Muscle layer of colon (tissue), 2 donors: ENCODE measurements at regions not wholly inside any gene's neighbourhood (a gene's known extent, or its start where the extent isn't known, plus 50 kb on each side); places are given as distances from the start of the nearest gene placed in this dataset.

ENCODE experiments used
- H3K27ac ChIP-seq: one replicate; pipeline ENCODE4 v1.7.0; 2013; ENCODE audit warnings: low read depth, mild to moderate bottlenecking, low read length, moderate library complexity
- H3K27me3 ChIP-seq, 2 donors: one replicate each; pipeline ENCODE4 v1.7.0; 2013; ENCODE audit warnings: low read length in 2 of 2, mild to moderate bottlenecking in 2 of 2; ENCODE audit not compliant: insufficient read depth in 2 of 2, control insufficient read depth in 1 of 2
- H3K36me3 ChIP-seq: one replicate; pipeline ENCODE4 v1.7.0; 2013; ENCODE audit warnings: mild to moderate bottlenecking, low read length; ENCODE audit not compliant: insufficient read depth
- H3K4me1 ChIP-seq: one replicate; pipeline ENCODE4 v1.7.0; 2013; ENCODE audit warnings: mild to moderate bottlenecking, low read length; ENCODE audit not compliant: insufficient read depth
- H3K4me3 ChIP-seq, 2 donors: one replicate each; pipeline ENCODE4 v1.7.0; 2013; ENCODE audit warnings: low read length in 2 of 2, low read depth in 1 of 2, mild to moderate bottlenecking in 1 of 2, moderate library complexity in 1 of 2
- H3K9ac ChIP-seq: one replicate; pipeline ENCODE4 v1.7.0; 2013; ENCODE audit warnings: low read length
- H3K9me3 ChIP-seq: one replicate; pipeline ENCODE4 v1.7.0; 2013; ENCODE audit warnings: mild to moderate bottlenecking, low read length
- donor health status: abdominal sarcoma.
- donor health status: Adenocarcinoma of cecum.

GRCh38 chr2:177015356-177015923 is 197.2 kb upstream of the HNRNPA3 start:
- Histone ChIP-seq H3K9me3 (no peaks in the 10 kb centered on the region), H3K4me3 (no peak overlapping the region), H3K27ac (no peak overlapping the region)

DNA sequence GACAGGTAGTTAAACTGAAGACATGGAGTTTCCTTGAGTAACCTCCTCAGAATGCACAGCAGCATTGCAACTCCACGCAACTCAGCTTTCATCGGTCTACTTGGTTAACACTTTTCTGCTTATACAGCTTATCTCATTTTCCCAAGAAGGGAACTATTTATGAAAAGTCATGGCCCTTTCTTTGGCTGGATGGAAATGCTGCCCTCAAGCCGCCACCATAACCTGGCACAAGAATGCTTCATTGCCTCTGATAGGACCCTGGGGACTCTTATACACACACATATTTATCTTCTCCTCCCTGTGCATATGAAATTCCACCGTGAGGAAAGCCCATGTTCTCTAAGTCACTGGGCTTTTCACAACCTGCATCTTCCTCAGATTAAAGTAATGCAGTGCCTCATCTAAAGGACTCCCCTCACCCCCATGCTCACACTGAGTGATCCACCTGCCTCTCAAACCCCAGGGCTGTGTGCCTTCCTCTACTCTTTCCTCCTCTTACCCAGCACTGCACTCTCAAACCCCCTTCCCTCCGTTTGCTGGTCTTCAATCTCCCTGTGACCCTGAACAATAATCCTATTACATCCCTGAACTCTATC is 192.0 kb upstream of the HNRNPA3 start:
- Histone ChIP-seq H3K4me1 (no peaks in the 10 kb centered on the region), H3K4me3 (no peak overlapping the region), H3K9me3 (no peaks in the 10 kb centered on the region), H3K27ac (no peak overlapping the region), H3K36me3 (no peaks in the 10 kb centered on the region), H3K27me3 (no peaks in the 10 kb centered on the region), H3K9ac (no peak overlapping the region)

More at GRCh38 chr2:177015356-177015923, 197.2 kb upstream of the HNRNPA3 start:
- Histone ChIP-seq H3K4me1 (peaks cover 7% of the 10 kb centered on the region), H3K27me3 (no peaks in the 10 kb centered on the region), H3K36me3 (no peaks in the 10 kb centered on the region), H3K9ac (no peak overlapping the region)

GRCh38 chr2:177021706-177022343 is 190.8 kb upstream of the HNRNPA3 start:
- Histone ChIP-seq H3K4me1 (no peaks in the 10 kb centered on the region), H3K36me3 (no peaks in the 10 kb centered on the region), H3K27me3 (no peaks in the 10 kb centered on the region), H3K4me3 (no peak overlapping the region), H3K9me3 (no peaks in the 10 kb centered on the region), H3K27ac (no peak overlapping the region), H3K9ac (no peak overlapping the region)

DNA sequence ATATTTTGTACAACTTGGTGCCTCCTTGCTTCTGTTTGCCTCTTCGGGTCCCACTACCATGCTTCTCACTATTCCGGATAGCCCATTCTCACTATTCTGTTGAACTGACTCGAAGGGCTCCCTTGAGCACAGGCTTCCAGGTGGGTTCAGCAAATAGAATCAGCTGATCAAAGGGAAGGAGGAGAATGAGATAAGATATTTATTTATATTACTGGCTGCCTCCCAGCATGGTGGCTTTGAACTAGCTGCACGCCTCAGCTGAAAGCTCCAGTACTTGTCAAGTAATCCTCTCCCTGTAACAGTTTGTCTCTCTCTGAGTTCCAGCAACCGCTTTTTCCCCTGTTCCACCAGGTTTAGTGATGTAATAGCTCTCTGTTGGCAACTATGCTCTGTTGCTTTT is 187.8 kb upstream of the HNRNPA3 start:
- Histone ChIP-seq H3K4me1 (no peaks in the 10 kb centered on the region), H3K4me3 (no peak overlapping the region), H3K36me3 (no peaks in the 10 kb centered on the region), H3K27me3 (no peaks in the 10 kb centered on the region), H3K27ac (no peak overlapping the region), H3K9ac (no peak overlapping the region), H3K9me3 (no peaks in the 10 kb centered on the region)

- no peaks in the 10 kb centered on the region for H3K36me3 ChIP-seq
- H3K9ac ChIP-seq = no peak overlapping the region
- no peaks in the 10 kb centered on the region for H3K27me3 ChIP-seq
- H3K27ac ChIP-seq = no peak overlapping the region
- no peaks in the 10 kb centered on the region for H3K9me3 ChIP-seq
- H3K4me1 ChIP-seq = peaks cover 10% of the 10 kb centered on the region
- H3K4me3 ChIP-seq = no peak overlapping the region
Measured at GRCh38 chr2:177026253-177026652, 186.3 kb upstream of the HNRNPA3 start.

DNA sequence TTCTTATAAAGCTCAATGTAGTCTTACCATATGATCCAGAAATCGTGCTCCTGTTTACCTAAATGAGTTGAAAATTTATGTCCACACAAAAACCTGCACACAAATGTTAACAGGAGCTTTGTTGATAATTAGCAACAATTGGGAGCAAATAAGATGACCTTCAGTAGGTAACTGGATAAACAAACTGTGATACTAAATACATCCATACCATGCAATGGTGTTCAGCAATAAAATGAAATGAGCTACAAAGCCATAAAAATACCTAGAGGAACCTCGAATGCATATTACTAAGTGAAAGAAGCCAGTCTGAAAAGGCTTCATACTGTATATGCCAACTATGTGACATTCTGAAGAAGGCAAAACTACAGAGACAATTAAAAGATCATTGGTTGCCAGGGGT is 185.6 kb upstream of the HNRNPA3 start:
- no peaks in the 10 kb centered on the region for H3K36me3 ChIP-seq
- no peak overlapping the region for H3K27ac ChIP-seq

GRCh38 chr2:177028296-177028695 is 184.3 kb upstream of the HNRNPA3 start:
- Histone ChIP-seq H3K9ac (no peak overlapping the region), H3K36me3 (no peaks in the 10 kb centered on the region), H3K27me3 (no peaks in the 10 kb centered on the region), H3K4me1 (peaks cover 10% of the 10 kb centered on the region), H3K9me3 (no peaks in the 10 kb centered on the region), H3K27ac (no peak overlapping the region), H3K4me3 (no peak overlapping the region)

More for the DNA sequence above, 185.6 kb upstream of the HNRNPA3 start:
- Histone ChIP-seq H3K9me3 (no peaks in the 10 kb centered on the region), H3K4me1 (peaks cover 10% of the 10 kb centered on the region), H3K27me3 (no peaks in the 10 kb centered on the region), H3K9ac (no peak overlapping the region), H3K4me3 (no peak overlapping the region)

DNA sequence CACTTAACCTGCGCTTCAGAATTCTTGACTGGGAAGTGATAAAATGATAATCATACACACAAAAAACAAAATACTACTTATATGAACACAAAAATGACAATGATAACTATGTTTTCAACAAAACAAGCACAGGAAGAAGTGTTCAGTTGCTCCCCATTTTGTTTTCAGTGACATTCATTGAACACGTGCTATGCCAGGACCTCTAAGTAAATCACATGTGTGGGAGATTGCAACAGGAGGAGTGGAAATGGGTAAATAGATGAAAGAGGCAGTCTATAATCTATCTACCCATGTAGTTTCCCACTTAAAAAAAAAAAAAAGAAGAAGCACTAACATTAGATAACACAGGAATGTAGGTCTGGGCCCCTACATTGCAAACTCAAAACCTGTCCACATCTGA is 183.5 kb upstream of the HNRNPA3 start:
- H3K36me3 ChIP-seq = no peaks in the 10 kb centered on the region
- H3K4me3 ChIP-seq = no peak overlapping the region
- H3K9ac ChIP-seq = no peak overlapping the region
- peaks cover 10% of the 10 kb centered on the region for H3K4me1 ChIP-seq
- no peak overlapping the region for H3K27ac ChIP-seq
- H3K9me3 ChIP-seq = no peaks in the 10 kb centered on the region
- no peaks in the 10 kb centered on the region for H3K27me3 ChIP-seq

DNA sequence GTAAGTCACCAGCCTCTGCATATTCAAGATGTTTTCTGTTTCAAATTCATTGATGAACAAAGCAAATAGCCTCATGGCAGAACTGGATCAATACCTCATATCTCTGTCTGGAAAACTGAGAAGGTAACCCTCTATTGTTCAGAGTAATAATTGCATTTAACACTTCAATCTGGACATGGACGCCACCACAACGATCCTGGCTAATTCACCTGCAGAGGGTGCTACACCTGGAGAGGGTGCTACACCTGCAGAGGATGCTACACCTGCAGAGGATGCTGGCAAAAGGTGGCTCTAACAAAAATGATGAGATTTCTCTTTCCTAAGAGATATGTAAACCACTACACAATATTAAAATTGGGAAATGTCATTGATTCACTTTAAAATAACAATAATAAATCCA is 183.1 kb upstream of the HNRNPA3 start:
- no peak overlapping the region for H3K4me3 ChIP-seq
- H3K4me1 ChIP-seq = peaks cover 10% of the 10 kb centered on the region
- H3K36me3 ChIP-seq = no peaks in the 10 kb centered on the region
- no peaks in the 10 kb centered on the region for H3K9me3 ChIP-seq
- no peak overlapping the region for H3K9ac ChIP-seq
- H3K27ac ChIP-seq = no peak overlapping the region
- no peaks in the 10 kb centered on the region for H3K27me3 ChIP-seq

GRCh38 chr2:177029901-177030300 is 182.7 kb upstream of the HNRNPA3 start:
- no peak overlapping the region for H3K4me3 ChIP-seq
- H3K9me3 ChIP-seq = no peaks in the 10 kb centered on the region
- no peak overlapping the region for H3K27ac ChIP-seq
- peaks cover 10% of the 10 kb centered on the region for H3K4me1 ChIP-seq
- H3K36me3 ChIP-seq = no peaks in the 10 kb centered on the region
- H3K27me3 ChIP-seq = no peaks in the 10 kb centered on the region
- H3K9ac ChIP-seq = no peak overlapping the region

GRCh38 chr2:177030451-177031105 is 182.0 kb upstream of the HNRNPA3 start:
- Histone ChIP-seq H3K27me3 (no peaks in the 10 kb centered on the region), H3K9ac (no peak overlapping the region), H3K4me3 (no peak overlapping the region), H3K36me3 (no peaks in the 10 kb centered on the region), H3K4me1 (peaks cover 10% of the 10 kb centered on the region), H3K27ac (no peak overlapping the region), H3K9me3 (no peaks in the 10 kb centered on the region)
